Activated T-cell treated with anti-CD3 and anti-CD28 coated beads for 24 hours (primary cell): ENCODE measurements at regions not wholly inside any gene's neighbourhood (a gene's known extent, or its start where the extent isn't known, plus 50 kb on each side); places are given as distances from the start of the nearest gene placed in this dataset.
"Not testable (repeated sequence)": the region's sequence is repeated elsewhere in the genome, so short reads cannot be mapped to it uniquely, and the experiment has no call there.

Source experiments
- DNase-seq: peaks from one replicate; pipeline ENCODE4 v3.0.0-alpha.2; 2020; ENCODE audit warnings: low read depth

DNA sequence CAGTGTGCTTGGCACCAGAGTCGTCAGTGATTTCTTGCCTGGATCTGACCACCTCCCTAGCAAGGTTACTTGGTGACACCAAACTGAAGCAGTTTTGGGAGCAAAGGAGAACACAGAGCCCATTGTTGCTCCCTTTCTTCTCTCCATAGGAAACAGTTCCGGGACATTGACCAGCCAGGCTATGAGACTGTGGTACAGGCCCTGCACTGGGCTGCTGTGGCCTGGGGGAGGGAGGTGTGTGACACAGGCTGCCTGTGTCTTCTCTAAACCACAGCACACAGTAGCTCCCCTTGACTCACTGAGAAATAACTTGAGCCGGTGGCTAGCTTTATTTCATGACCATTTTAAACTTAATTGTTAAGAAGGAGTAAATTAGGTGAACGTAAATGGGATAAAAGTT, 214.8 kb upstream of the UBL3 start:
- no peak for DNase-seq

DNA sequence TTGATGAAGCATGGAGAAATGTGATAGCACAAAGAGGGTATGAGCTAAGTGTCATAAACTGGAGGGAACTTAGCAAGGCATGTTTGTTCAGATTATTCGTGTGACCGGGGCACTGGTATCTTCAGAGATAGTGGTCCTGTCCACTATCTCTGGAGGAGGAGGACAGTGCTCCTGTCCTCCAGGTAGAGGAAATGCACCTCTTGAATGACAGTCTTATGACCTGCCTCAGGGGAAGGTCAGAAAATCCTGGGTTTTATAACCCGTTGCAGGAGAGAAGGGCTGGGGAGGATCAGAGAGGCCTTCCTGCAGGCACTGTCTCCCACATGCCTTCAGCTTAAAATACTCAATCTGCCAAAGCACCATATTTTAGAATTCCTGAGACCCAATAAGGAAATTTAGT, 213.5 kb upstream of the UBL3 start:
- DNase-seq: no peak

- no peak for DNase-seq
Observed at GRCh38 chr13:30061217-30061616, 210.8 kb upstream of the UBL3 start.

GRCh38 chr13:30058429-30058828, 208.0 kb upstream of the UBL3 start:
- DNase-seq: no peak

DNA sequence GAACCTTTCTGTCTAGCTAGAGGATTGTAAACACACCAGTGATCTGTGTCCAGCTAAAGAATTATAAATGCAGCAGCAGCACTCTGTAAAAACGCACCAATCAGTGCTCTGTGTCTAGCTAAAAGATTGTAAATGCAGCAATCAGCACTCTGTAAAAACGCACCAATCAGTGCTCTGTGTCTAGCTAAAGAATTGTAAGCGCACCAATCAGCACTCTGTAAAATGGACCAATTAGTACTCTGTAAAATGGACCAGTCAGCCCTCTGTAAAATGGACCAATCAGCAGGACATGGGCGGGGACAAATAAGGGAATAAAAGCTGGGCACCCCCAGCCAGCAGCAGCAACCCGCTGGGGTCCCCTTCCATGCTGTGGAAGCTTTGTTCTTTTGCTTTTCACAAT, 204.1 kb upstream of the UBL3 start:
- not testable (repeated sequence) for DNase-seq

DNA sequence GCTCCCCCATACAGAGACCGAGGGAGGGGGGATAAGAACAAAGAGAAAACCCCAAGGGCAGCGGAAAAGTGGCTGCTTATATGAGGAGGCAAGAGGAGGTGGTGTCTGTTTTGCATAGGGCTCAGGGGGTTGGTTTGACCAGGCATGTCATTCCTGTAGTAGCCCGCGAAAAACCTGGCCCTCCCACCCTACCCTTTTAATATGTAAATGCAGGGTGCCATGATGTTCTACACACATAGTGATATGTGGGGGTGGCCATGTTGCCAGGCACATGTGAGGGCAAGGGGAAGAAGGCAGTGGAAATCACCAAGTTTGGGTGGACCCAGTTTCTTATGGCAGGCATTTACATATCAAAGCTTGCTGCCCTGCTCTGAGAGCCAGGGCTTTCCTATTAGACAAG, 203.5 kb upstream of the UBL3 start:
- DNase-seq: no peak

DNA sequence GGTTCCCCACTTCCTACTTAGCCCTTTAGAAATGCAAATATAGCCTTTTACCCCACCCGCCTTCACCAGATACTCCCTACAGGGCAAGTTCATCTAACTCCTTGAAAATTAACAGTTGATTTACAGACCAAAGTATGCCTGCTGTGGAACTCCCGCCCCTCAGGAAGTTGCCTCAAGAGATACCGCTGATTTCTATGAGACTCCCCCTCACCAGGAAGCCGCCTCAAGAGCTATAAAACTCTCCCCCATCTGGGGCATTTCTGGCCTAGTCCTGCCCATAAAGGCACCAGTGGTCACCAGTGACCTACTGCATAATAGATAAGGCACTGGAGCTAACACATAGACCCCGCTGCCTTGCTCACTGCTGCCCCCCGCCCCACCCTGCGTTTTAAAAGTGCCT, 201.7 kb upstream of the UBL3 start:
- no peak for DNase-seq

GRCh38 chr13:30051531-30052060, 201.2 kb upstream of the UBL3 start:
- no peak for DNase-seq

- no peak for DNase-seq
Observed at GRCh38 chr13:30049692-30050091, 199.3 kb upstream of the UBL3 start.

DNA sequence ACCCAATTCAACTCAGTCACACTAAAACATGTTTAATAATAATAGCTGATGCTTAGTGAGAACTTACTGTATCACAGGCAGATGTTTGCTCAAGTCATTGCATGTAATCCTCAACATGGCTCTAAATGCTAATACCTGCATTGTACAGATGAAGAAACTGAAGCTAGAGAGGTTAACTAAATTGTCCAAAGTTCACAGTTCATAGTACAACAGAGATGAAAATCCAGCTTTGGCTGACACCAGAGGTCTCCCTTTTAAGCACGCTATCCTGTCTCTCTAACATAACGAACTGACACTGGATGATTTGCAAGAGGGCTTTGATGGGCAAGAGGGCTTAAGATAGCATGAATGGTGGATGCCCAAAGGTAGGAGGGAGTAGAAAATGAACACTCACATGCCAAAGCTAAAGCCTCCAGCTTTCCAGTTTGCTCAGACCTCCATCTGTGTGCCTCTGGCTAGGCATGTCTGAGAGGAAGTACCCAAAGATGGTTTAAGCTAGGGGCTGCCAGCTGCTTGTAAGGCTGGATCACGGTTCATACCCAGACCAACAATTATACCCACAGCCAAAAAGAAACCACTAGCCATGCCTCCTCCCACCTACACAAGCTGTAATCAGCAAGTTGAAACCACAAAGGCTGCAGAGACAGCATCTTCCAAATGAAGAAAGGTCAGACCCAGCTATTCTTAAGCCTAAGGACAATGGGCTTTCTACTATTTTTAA, 196.9 kb upstream of the UBL3 start:
- DNase-seq: no peak

DNA sequence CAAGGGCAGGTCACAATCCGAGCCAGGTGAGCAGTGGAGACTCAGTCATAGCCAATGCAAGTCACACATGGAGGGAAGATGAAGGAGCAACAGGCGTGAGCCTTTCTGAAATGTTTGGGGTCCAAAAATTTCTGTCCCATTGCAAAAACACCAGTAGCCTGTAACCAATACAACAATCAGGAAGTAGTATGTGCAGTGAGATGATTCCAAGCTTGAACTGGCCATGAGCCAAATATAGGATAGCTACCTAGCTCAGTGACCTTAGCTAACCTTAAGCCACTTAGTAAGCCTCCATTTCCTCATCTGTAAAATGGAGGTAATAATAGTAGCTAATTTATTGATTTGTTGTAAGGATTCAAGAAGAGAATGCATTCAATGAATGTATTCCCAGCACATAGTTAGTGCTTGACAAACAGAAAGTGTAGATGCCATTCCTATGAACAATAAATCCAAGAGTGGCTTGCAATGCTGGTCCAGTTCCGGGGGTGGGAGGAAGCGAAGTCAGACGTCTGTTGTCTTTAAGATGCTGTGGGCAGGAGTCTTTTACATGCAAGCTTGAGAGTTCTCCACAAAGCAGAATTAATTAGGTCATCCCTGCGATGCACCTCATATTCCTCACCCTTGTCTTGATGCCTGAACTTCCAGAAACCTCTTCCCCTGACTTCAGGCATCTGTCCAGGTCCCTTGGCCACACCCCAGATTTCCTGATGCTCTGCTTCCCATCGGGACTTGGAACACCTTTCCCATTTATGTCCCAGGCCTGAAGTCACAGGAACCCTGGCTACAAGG, 195.7 kb upstream of the UBL3 start:
- no peak for DNase-seq

DNA sequence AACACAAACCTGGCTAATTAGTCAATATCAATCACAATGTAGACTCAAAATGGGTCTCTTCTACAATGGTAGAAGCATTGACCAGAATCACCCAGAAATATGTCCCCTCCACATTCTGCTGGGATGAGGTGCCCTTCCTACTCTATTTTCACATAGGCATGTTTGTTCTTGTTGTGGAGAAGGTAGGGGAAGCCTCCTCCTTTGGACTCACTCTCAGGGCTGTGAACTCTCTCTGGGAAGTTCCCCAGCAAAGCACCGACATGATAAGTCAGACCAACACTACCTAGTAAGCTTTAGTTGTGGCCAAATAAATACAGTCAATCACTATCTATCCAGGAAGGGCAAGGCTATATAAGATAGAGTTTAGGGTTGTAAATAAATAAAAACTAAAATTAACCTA, 194.5 kb upstream of the UBL3 start:
- no peak for DNase-seq

- DNase-seq: no peak
Observed at GRCh38 chr13:30043631-30043925, 193.2 kb upstream of the UBL3 start.

DNA sequence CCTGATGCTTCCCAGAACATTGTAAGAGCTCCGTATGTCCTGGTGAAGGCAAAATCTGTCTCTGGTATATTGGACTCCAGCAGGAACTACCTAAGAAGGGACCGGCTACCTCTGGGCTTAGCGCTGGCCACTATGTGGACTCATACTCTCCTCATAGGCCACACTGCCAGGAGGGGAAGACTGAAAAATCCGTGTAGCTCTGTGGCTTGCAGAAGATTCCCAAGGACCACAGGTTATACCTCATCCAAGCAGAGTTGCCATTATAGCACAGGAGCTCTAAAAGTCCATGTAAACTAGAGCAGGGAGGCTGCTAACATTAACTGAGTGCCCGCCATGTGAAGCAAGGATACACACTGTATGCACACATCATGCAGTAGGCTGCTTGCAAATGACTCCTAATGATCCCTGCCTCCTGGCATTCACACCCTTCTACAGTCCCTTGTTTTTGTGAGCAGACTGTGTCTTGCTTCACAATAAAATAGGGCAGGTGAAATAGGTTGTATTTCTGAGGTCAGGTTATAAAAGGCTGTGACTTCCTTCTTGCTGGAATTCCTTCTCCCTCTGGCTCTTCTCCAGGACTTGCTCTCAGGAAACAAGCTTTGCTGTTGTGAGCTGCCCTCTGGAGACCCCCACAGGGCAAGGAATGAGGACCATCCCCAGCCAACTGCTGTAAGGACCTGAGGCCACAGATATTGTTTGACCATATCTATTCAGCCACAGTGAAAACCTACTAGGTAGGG, 192.6 kb upstream of the UBL3 start:
- DNase-seq: no peak

DNA sequence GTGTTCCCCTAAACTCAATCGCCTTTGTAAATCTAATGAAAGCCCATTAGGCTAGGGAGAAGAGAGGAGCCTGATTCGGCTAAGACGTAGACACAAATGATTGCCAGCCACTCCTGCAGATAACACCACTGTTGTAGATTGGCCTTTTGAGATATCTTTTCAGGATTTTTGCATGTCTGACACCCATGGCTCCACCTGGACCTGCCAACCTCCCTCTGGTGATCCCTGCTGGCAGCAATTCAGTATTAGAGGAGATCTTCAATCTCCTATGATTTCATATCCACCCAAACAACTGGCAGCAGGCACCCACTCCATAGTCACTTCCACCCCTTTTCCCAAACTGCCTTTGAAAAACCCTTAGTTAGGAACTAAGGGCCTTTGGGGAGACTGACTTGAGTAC, 191.9 kb upstream of the UBL3 start:
- no peak for DNase-seq

DNA sequence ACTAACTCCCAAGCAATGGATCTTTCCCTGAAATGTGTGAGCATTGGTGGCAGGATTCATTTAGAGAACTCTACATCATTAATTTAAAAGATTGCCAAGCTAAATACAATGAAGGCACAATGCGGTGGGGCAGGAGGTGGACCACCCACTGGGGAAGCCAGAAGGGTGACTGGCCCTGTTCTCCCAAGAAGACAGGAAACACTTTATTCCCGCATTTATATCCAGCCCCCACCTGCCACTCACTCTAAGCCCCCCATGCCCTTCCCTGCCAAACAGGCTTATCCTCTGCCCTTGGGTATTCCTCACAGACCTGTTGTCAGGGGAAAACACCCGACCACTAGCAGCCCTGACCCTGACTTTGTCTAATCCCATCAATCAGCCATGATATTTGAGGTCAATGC, 189.1 kb upstream of the UBL3 start:
- no peak for DNase-seq

GRCh38 chr13:30038884-30039283, 188.5 kb upstream of the UBL3 start:
- DNase-seq: no peak

GRCh38 chr13:30037766-30038165, 187.3 kb upstream of the UBL3 start:
- DNase-seq: no peak

DNA sequence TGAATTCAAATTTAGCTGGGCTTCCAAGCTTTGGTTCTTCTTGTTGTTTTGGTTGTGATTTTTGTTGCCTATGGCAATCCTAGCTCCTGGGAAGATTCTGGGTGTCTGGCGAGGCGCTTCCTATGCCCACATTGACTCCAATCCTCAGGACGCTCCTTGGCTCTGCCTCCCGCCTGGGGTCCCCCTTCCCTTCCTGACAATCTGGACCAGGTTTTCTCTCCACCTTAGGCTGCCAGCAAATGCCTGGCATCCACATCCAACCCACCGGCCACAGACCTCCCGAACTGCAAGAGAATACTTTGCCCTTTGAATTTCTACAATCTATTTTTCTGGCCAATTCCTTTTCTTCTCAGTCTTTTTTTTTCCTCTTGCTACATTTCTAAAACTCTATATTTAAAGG, 186.9 kb upstream of the UBL3 start:
- DNase-seq: no peak

- DNase-seq: no peak
Observed at GRCh38 chr13:30034458-30034795, 184.0 kb upstream of the UBL3 start.

DNA sequence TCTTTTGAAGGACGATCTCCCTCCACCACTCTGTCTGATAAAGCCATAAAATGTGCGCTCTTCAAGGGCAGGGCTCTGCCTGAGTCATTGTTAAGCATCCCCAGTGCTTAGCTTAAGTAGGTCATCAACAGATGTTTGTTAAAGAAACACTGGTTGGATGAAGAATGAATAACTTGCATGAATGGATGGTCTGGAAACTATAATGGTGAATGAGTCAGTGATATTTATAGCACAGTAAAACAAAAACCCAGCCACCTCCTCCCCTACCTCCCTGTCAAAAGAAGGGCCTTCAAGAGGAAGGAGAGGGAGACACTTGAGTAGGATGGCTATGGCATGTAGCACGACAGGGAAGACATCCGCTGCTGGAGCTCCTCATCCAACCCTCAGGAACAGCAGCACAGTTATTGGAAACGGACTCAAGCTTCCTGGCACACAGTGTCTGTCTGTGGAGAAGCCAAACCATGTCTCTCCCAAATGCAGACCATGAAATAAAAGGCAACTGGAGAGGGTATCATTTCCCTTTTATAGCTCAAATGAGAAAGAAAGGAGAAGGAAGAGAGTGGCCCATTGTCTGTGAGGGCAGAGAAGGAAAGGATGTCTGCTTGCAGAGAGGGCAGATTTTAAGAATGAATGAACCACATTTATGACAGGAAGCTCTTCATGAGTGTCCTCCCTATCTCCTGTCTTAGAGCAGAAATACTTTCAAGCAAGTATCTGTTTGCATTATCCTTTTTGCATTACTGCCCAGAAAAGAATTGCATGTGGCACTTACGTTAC, 183.5 kb upstream of the UBL3 start:
- DNase-seq: no peak

- DNase-seq: no peak
Observed at GRCh38 chr13:30032263-30032662, 181.8 kb upstream of the UBL3 start.
